ENCODE measurements at regions not wholly inside any gene's neighbourhood (a gene's known extent, or its start where the extent isn't known, plus 50 kb on each side); places are given as distances from the start of the nearest gene placed in this dataset.
"Not testable (repeated sequence)": the region's sequence is repeated elsewhere in the genome, so short reads cannot be mapped to it uniquely, and the experiment has no call there.

GRCh38 chr7:63760202-63760601 lies 238.4 kb upstream of the ZNF722 start:
- not testable (repeated sequence) for TF ChIP-seq CTCF, POLR2A (IDR thresholded peaks at IDR 0.05)
